DOHH2 (cell line): ENCODE measurements at regions not wholly inside any gene's neighbourhood (a gene's known extent, or its start where the extent isn't known, plus 50 kb on each side); places are given as distances from the start of the nearest gene placed in this dataset.

Source experiments
- H3F3A ChIP-seq: fragments of 200-600 bp; sonication (generic), shearing (Covaris generic); 2 replicates; pipeline ENCODE4 v1.6.0; 2016; ENCODE audit warnings: antibody characterized with exemption, mild to moderate bottlenecking; ENCODE audit not compliant: control insufficient read depth, insufficient read depth
- H3K27ac ChIP-seq: fragments of 200-600 bp; sonication (generic); 2 replicates; pipeline ENCODE4 v1.5.1; 2014; ENCODE audit warnings: low read depth, mild to moderate bottlenecking, low read length, moderate library complexity
- H3K27me3 ChIP-seq: fragments of 200-600 bp; sonication (generic); 2 replicates; pipeline ENCODE4 v1.6.1; 2014; ENCODE audit warnings: mild to moderate bottlenecking, low read length, mixed read lengths; ENCODE audit not compliant: control insufficient read depth
- H3K36me3 ChIP-seq: fragments of 200-600 bp; sonication (generic); 2 replicates; pipeline ENCODE4 v1.6.1; 2014; ENCODE audit warnings: mild to moderate bottlenecking, low read length, moderate library complexity, mixed read lengths; ENCODE audit not compliant: control insufficient read depth
- H3K4me1 ChIP-seq: fragments of 200-600 bp; sonication (generic); 2 replicates; pipeline ENCODE4 v1.6.1; 2014; ENCODE audit warnings: mild to moderate bottlenecking, low read length, mixed read lengths; ENCODE audit not compliant: control insufficient read depth
- H3K4me2 ChIP-seq: fragments of 200-600 bp; sonication (generic); 2 replicates; pipeline ENCODE4 v1.6.0; 2014; ENCODE audit warnings: mild to moderate bottlenecking, low read length, moderate library complexity
- H3K4me3 ChIP-seq: fragments of 200-600 bp; sonication (generic); 2 replicates; pipeline ENCODE4 v1.5.1; 2014; ENCODE audit warnings: mild to moderate bottlenecking, low read length, mixed read lengths
- H3K79me2 ChIP-seq: fragments of 200-600 bp; sonication (generic); 2 replicates; pipeline ENCODE4 v1.6.1; 2014; ENCODE audit warnings: mild to moderate bottlenecking, low read length, mixed read lengths; ENCODE audit not compliant: control insufficient read depth
- H3K9me2 ChIP-seq: fragments of 200-600 bp; sonication (generic); replicated peaks from 2 replicates; pipeline ENCODE4 v1.6.1; 2014; ENCODE audit warnings: mild to moderate bottlenecking, low read length, mixed read lengths; ENCODE audit not compliant: control insufficient read depth
- H3K9me3 ChIP-seq: fragments of 200-600 bp; sonication (generic); 2 replicates; pipeline ENCODE4 v1.6.1; 2014; ENCODE audit warnings: antibody characterized with exemption, low read length, mixed read lengths; ENCODE audit not compliant: control insufficient read depth, insufficient read depth
- H4K20me1 ChIP-seq: fragments of 200-600 bp; sonication (generic); 2 replicates; pipeline ENCODE4 v1.6.0; 2014; ENCODE audit warnings: low read depth, mild to moderate bottlenecking, antibody characterized with exemption, low read length, moderate library complexity; ENCODE audit not compliant: control insufficient read depth, insufficient read depth
- EZH2phosphoT487 ChIP-seq: fragments of 200-600 bp; sonication (generic); IDR thresholded peaks from 2 replicates; pipeline ENCODE4 v1.6.1; 2017; ENCODE audit warnings: borderline replicate concordance, mild to moderate bottlenecking, antibody characterized with exemption, low read length, moderate library complexity, mixed read lengths
- TF ChIP-seq, protein P1 (sequence below): fragments of 200-600 bp; sonication (generic); IDR thresholded peaks from one replicate; pipeline ENCODE4 v1.5.1; 2014; ENCODE audit warnings: antibody characterized with exemption, mild to moderate bottlenecking, low read depth, low read length; ENCODE audit not compliant: poor library complexity, severe bottlenecking

DNA sequence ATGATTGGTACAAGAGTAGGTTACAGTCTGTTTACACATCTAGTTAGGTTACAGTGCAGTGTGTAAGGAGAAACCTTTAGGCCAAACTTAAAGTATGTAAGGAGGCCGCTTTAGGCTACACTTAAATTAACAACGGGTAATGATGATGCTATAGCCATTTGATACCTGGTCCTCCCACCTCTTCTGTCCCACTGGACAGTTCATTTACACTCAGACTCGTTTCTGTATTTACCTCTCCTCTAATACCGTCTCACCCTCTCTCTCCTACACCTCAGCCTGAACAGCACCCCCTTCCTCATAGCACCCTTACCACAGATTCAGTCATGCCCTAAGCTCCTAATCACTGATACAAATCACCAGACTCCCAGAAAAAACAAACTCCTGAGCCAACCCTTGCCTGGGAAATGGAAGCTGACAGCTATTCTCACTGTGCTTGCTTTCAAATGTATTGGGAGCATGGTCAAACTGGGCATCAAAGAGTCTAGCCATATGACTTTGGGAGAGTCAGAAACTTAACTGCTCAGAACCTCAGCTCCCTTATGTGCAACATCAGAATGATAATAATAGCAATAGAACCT lies 241.3 kb upstream of the SETMAR start:
- Histone ChIP-seq H3K36me3 (no peaks in the 10 kb centered on the region), H4K20me1 (no peaks in the 10 kb centered on the region), H3K27ac (no peak overlapping the region), H3K9me2 (no peaks in the 10 kb centered on the region), H3F3A (peaks cover 9% of the 10 kb centered on the region), H3K4me2 (no peak overlapping the region), H3K27me3 (peaks cover 3% of the 10 kb centered on the region; the same call in 1 of the 2 replicates), H3K4me1 (peaks cover 18% of the 10 kb centered on the region), H3K9me3 (no peaks in the 10 kb centered on the region), H3K79me2 (no peaks in the 10 kb centered on the region), H3K4me3 (no peak overlapping the region)
- TF ChIP-seq EZH2phosphoT487: no peak
- TF ChIP-seq, protein P1, sequence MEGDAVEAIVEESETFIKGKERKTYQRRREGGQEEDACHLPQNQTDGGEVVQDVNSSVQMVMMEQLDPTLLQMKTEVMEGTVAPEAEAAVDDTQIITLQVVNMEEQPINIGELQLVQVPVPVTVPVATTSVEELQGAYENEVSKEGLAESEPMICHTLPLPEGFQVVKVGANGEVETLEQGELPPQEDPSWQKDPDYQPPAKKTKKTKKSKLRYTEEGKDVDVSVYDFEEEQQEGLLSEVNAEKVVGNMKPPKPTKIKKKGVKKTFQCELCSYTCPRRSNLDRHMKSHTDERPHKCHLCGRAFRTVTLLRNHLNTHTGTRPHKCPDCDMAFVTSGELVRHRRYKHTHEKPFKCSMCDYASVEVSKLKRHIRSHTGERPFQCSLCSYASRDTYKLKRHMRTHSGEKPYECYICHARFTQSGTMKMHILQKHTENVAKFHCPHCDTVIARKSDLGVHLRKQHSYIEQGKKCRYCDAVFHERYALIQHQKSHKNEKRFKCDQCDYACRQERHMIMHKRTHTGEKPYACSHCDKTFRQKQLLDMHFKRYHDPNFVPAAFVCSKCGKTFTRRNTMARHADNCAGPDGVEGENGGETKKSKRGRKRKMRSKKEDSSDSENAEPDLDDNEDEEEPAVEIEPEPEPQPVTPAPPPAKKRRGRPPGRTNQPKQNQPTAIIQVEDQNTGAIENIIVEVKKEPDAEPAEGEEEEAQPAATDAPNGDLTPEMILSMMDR: no peak

DNA sequence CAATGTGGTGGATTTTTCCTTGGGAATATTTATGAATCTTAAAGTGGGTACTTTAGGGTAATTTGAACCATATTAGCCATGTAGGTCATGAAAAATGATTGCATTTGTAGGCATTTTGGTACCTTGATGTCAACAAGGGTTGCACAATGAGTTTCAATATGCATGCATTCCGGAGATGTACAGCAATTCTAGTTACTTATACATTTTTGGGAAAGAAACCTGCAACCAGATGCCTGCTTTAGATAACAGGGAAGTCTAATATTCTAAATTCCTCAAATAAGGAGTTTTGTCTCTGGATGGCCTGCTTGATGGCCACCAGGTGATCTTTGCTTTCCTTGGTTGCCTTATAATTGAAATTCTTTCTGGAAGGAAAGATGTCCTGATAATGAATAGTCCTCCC lies 240.5 kb upstream of the SETMAR start:
- H4K20me1 ChIP-seq: no peaks in the 10 kb centered on the region
- no peak overlapping the region for H3K4me2 ChIP-seq
- peaks cover 18% of the 10 kb centered on the region for H3K4me1 ChIP-seq
- no peaks in the 10 kb centered on the region for H3K9me3 ChIP-seq
- no peaks in the 10 kb centered on the region for H3K36me3 ChIP-seq
- H3K4me3 ChIP-seq: no peak overlapping the region
- no peak overlapping the region for H3K27ac ChIP-seq
- peaks cover 9% of the 10 kb centered on the region for H3F3A ChIP-seq
- no peaks in the 10 kb centered on the region for H3K9me2 ChIP-seq
- no peaks in the 10 kb centered on the region for H3K79me2 ChIP-seq
- TF ChIP-seq, protein P1: no peak
- no peak for TF ChIP-seq EZH2phosphoT487
- H3K27me3 ChIP-seq: peaks cover 3% of the 10 kb centered on the region; the same call in 1 of the 2 replicates

DNA sequence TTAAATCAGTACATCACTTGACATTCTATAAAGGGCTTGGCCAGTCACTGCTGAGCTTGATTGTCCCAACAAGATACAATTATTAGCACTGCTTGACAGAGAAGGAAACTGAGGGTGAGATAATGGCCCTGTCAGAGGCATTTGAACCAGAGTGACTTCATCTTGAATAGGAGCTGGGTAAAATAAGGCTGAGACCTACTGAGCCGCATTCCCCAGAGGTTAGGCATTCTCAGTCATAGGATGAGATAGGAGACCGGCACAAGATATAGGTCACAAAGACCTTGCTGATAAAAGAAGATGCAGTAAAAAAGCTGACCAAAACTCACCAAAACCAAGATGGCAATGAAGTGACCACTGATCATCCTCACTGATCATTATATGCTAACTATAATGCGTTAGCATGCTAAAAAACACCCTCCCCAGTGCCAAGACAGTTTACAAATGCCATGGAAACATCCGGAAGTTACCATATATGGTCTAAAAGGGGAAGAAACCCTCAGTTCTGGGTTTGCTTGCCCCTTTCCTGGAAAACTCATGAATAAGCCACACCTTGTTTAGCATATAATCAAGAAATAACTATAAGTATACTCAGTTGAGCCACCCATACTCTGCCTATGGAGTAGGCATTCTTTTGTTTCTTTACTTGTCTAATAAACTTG lies 239.1 kb upstream of the SETMAR start:
- no peaks in the 10 kb centered on the region for H3K9me2 ChIP-seq
- TF ChIP-seq, protein P1: no peak
- no peak for TF ChIP-seq EZH2phosphoT487

More for the DNA sequence above, 239.1 kb upstream of the SETMAR start:
- Histone ChIP-seq H3K36me3 (no peaks in the 10 kb centered on the region), H3F3A (peaks cover 9% of the 10 kb centered on the region), H3K4me1 (peaks cover 18% of the 10 kb centered on the region), H3K79me2 (no peaks in the 10 kb centered on the region), H3K9me3 (no peaks in the 10 kb centered on the region), H3K4me2 (no peak overlapping the region), H3K27me3 (peaks cover 3% of the 10 kb centered on the region; the same call in 1 of the 2 replicates), H3K4me3 (no peak overlapping the region), H3K27ac (no peak overlapping the region), H4K20me1 (no peaks in the 10 kb centered on the region)
